ENCODE measurements at regions not wholly inside any gene's neighbourhood (a gene's known extent, or its start where the extent isn't known, plus 50 kb on each side); places are given as distances from the start of the nearest gene placed in this dataset.

DNA sequence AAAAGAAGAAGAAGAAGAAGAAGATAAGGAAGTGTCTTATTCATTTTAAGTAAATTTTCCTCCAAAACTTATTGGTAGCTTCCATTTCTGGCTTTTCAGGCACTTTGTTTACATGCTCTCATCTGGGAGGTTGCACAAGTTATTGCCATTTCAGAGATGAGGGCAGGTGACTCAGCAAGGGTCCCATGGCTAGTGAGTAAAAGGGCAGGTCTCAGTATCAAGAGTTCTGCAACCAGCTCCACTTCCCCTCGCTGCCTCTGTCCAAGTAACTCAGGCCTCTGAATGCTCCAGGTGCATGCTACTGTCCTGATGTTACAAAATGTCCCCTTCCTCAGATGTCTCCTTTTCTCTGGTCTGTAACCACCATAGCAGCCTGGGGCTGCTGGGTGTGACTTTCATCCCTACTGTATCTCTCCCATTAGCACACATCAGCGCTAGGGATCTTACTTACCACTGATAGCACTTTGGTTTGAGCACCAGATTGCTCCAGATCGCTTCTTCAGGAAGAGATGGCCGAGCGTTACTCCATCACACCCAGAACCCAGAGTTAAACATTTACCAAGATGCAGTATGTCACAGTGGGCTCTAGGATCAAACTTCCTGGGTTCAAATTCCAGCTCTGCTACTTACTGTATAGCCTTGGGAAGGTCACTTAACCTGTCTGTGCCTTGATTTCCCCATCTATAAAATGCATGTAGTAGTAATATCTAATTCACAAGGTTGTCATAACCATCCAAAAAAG, 57.4 kb upstream of the LAPTM4A start:
- no peak for DNase-seq

- DNase-seq: no peak
Observed at GRCh38 chr2:20107776-20108175, 56.3 kb upstream of the LAPTM4A start.

- no peak for DNase-seq
Observed at GRCh38 chr2:20107352-20107751, 55.9 kb upstream of the LAPTM4A start.

DNA sequence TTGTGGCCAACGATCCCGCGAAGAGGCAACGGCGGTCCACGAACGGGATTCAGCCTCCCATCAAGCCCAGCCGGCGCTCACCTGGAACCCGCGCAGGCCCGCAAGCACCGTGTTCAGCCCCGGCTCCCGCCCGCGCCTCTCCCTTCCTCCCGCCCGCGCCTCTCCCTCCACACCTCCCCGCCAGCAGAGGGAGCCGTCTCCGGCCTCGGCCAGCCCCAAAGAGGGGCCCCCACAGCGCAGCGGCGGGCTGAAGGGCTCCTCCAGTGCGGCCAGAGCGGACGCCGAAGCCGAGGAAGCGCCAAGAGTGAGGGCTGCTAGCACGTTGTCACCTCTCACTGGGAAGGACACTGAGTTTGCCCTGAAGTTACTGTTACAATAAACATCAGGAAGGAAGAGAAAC, 55.3 kb upstream of the LAPTM4A start:
- no peak for DNase-seq

DNA sequence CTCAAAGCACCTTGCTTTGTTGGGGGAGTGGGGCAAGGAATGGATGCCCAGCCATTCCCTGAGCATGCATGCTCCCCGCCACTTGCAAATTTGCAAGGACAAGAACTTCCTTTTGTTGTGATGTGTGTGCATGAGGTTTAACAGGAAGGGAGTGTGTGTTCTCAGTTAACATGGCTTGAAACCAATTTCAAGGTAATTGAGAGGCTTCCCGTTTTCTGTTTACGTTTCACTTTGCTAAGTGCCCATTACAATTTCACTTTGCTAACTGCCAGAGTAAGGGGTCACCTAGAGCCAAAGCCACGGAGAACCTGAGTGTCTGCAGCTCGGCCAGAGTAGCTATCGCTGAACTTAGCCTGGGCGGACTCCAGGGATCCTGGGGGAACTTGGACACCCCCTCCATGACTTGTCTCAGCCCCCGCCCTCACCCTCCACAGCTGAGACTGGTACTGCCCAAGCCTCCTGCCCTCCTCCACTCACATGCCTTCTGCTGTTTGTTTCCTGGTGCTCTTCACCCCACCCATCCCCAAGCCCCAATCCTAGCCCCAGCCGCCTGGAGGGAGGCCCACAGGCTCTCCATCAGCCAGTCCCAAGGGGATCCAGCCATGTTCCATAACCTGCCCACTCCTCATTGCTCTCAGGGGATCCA, 53.6 kb upstream of the LAPTM4A start:
- no peak for DNase-seq

DNA sequence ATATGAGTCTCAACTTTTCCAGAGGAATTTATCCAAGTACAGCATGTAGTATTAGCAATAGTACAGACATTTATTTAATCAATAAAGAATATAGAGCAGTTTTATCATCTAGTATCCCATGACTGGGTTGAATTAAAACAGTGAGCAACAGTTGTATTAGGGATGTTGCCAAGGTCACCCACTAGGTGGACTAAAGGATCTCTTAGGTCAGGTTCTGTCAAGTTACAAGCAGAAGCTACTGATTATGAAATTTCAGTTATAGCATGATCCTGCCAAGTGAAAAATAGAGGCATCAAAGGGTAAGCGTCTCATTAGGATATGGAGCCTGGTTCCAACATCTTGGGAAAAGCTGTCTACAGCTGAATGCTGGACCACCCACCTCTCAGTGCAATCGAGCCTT, 52.1 kb upstream of the LAPTM4A start:
- no peak for DNase-seq
